HG03457 (cell line): ENCODE measurements at regions not wholly inside any gene's neighbourhood (a gene's known extent, or its start where the extent isn't known, plus 50 kb on each side); places are given as distances from the start of the nearest gene placed in this dataset.

Source experiments
- ATAC-seq: cut with Tn5 transposase; IDR thresholded peaks from one replicate; pipeline ENCODE4 v1.9.1; 2021; ENCODE audit warnings: moderate number of reproducible peaks; ENCODE audit not compliant: unreplicated experiment

GRCh38 chr2:187922846-187923245 is 368.6 kb upstream of the TFPI start:
- no peak for ATAC-seq

- no peak for ATAC-seq
Measured at GRCh38 chr2:187924293-187924692, 367.4 kb upstream of the GULP1 start.

GRCh38 chr2:187934236-187934635 is 357.4 kb upstream of the GULP1 start:
- ATAC-seq: no peak

GRCh38 chr2:187934692-187935091 is 357.0 kb upstream of the GULP1 start:
- no peak for ATAC-seq

- ATAC-seq: no peak
Measured at GRCh38 chr2:187935126-187935525, 356.5 kb upstream of the GULP1 start.

- no peak for ATAC-seq
Measured at GRCh38 chr2:187936228-187936627, 355.4 kb upstream of the GULP1 start.

GRCh38 chr2:187939180-187939579 is 352.5 kb upstream of the GULP1 start:
- no peak for ATAC-seq

GRCh38 chr2:187942876-187943275 is 348.8 kb upstream of the GULP1 start:
- ATAC-seq: no peak

GRCh38 chr2:187943772-187944369 is 347.8 kb upstream of the GULP1 start:
- no peak for ATAC-seq

- ATAC-seq: no peak
Measured at GRCh38 chr2:187949859-187950258, 341.8 kb upstream of the GULP1 start.

GRCh38 chr2:187951470-187952218 is 340.0 kb upstream of the GULP1 start:
- no peak for ATAC-seq

- no peak for ATAC-seq
Measured at GRCh38 chr2:187956906-187957534, 334.7 kb upstream of the GULP1 start.

- no peak for ATAC-seq
Measured at GRCh38 chr2:187959821-187960220, 331.9 kb upstream of the GULP1 start.

GRCh38 chr2:187962538-187962937 is 329.1 kb upstream of the GULP1 start:
- ATAC-seq: no peak

- ATAC-seq: no peak
Measured at GRCh38 chr2:187964746-187965145, 326.9 kb upstream of the GULP1 start.

- no peak for ATAC-seq
Measured at GRCh38 chr2:187966924-187967323, 324.8 kb upstream of the GULP1 start.

- ATAC-seq: no peak
Measured at GRCh38 chr2:187971893-187972292, 319.8 kb upstream of the GULP1 start.

GRCh38 chr2:187976259-187976985 is 315.3 kb upstream of the GULP1 start:
- ATAC-seq: no peak

GRCh38 chr2:187976986-187977333 is 314.7 kb upstream of the GULP1 start:
- ATAC-seq: no peak

GRCh38 chr2:187978356-187978755 is 313.3 kb upstream of the GULP1 start:
- no peak for ATAC-seq

- ATAC-seq: peak; percentile 63
Measured at GRCh38 chr2:187982668-187983067, 309.0 kb upstream of the GULP1 start.

- no peak for ATAC-seq
Measured at GRCh38 chr2:187985195-187985594, 306.5 kb upstream of the GULP1 start.
